ENCODE measurements at regions not wholly inside any gene's neighbourhood (a gene's known extent, or its start where the extent isn't known, plus 50 kb on each side); places are given as distances from the start of the nearest gene placed in this dataset.

- no peak for TF ChIP-seq CTCF (conservative IDR thresholded peaks at IDR 0.05)
- DNase-seq (ENCODE audit: low read depth, low spot score) = no peak
- Mint-ChIP-seq H3K4me1 (peaks cover 20% of the 10 kb centered on the region), H3K9me3 (no peaks in the 10 kb centered on the region), H3K27ac (ENCODE audit: unreplicated experiment) (peak overlapping the region; percentile 17), H3K27me3 (ENCODE audit: low read depth) (no peaks in the 10 kb centered on the region), H3K36me3 (ENCODE audit: low read depth) (no peaks in the 10 kb centered on the region), H3K4me3 (no peak overlapping the region)
Measured at GRCh38 chr13:21837288-21837687, 166.4 kb downstream of the FGF9 start.

- Mint-ChIP-seq H3K4me3 (peak overlapping the region; percentile 12), H3K27ac (ENCODE audit: unreplicated experiment) (no peak overlapping the region), H3K9me3 (no peaks in the 10 kb centered on the region), H3K36me3 (ENCODE audit: low read depth) (no peaks in the 10 kb centered on the region), H3K27me3 (ENCODE audit: low read depth) (no peaks in the 10 kb centered on the region), H3K4me1 (peaks cover 20% of the 10 kb centered on the region)
- no peak for DNase-seq (ENCODE audit: low read depth, low spot score)
- no peak for TF ChIP-seq CTCF (conservative IDR thresholded peaks at IDR 0.05)
Measured at GRCh38 chr13:21837841-21838551, 167.1 kb downstream of the FGF9 start.

DNA sequence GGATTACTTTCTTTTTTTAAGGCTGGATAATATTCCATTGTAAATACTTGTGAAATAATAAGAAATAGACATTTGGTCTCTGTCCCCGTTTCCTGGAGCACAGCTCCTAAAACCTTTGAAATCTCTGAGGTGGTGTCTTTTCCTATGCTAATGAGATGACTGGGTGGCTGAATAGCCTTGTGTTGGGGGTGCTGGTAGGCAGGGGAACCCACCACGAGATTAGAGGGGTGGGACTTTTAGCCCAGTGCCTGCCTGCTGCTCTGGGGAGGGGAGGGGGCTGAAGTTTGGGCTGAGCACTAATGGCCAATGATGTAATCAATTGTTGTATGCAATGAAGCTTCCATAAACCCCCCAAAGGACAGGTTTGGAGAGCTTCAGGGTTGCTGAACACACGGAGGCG is 175.7 kb downstream of the FGF9 start:
- Mint-ChIP-seq H3K9me3 (peaks cover 5% of the 10 kb centered on the region), H3K27ac (ENCODE audit: unreplicated experiment) (no peak overlapping the region), H3K27me3 (ENCODE audit: low read depth) (no peaks in the 10 kb centered on the region), H3K4me3 (no peak overlapping the region), H3K36me3 (ENCODE audit: low read depth) (no peaks in the 10 kb centered on the region), H3K4me1 (peaks cover 10% of the 10 kb centered on the region)
- TF ChIP-seq CTCF (conservative IDR thresholded peaks at IDR 0.05) = no peak
- DNase-seq (ENCODE audit: low read depth, low spot score) = no peak

DNA sequence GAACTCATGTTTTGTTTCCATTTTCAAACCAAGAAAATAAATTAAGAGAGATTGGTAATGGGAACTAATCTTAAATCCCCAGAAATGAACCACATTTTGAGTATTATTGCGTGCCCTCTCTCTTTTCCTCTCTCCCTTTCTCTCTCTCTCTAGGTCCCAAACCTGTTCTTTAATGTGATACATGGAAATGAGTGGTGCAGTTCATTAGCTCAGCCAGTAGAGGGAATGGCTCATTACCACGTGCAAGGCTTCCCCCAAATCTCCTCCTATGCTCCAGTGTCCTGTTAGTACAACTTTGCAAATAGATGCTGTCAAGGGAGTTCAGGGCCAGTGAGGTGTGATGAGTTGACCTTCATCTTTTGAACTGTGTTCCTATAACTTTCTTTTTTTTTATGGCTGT is 178.4 kb downstream of the FGF9 start:
- Mint-ChIP-seq H3K27me3 (ENCODE audit: low read depth) (no peaks in the 10 kb centered on the region), H3K36me3 (ENCODE audit: low read depth) (no peaks in the 10 kb centered on the region), H3K4me1 (peaks cover 6% of the 10 kb centered on the region), H3K27ac (ENCODE audit: unreplicated experiment) (no peak overlapping the region), H3K4me3 (no peak overlapping the region), H3K9me3 (peaks cover 5% of the 10 kb centered on the region)
- peak; percentile 68 for TF ChIP-seq CTCF (conservative IDR thresholded peaks at IDR 0.05)
- no peak for DNase-seq (ENCODE audit: low read depth, low spot score)

- TF ChIP-seq CTCF (conservative IDR thresholded peaks at IDR 0.05) = no peak
- Mint-ChIP-seq H3K4me1 (peaks cover 6% of the 10 kb centered on the region), H3K36me3 (ENCODE audit: low read depth) (no peaks in the 10 kb centered on the region), H3K27ac (ENCODE audit: unreplicated experiment) (no peak overlapping the region), H3K4me3 (no peak overlapping the region), H3K9me3 (peaks cover 5% of the 10 kb centered on the region), H3K27me3 (ENCODE audit: low read depth) (no peaks in the 10 kb centered on the region)
- DNase-seq (ENCODE audit: low read depth, low spot score) = no peak
Measured at GRCh38 chr13:21850013-21851006, 179.4 kb downstream of the FGF9 start.
